Testis (tissue), 2 donors: ENCODE measurements at regions not wholly inside any gene's neighbourhood (a gene's known extent, or its start where the extent isn't known, plus 50 kb on each side); places are given as distances from the start of the nearest gene placed in this dataset.

Source experiments
- CTCF ChIP-seq, 3 experiments: fragments of 450-650 bp in 2 of 3; fragments of 200-600 bp in 1 of 3; sonication (generic) in 1 of 3; IDR thresholded peaks; one replicate each; pipeline ENCODE4 v1.5.1; 2016 to 2019; ENCODE audit warnings: antibody characterized with exemption in 3 of 3, mild to moderate bottlenecking in 2 of 3, moderate library complexity in 1 of 3
- POLR2A ChIP-seq: fragments of 450-650 bp; IDR thresholded peaks from one replicate; pipeline ENCODE4 v1.6.1; 2017; ENCODE audit warnings: antibody characterized with exemption, mild to moderate bottlenecking, moderate library complexity

DNA sequence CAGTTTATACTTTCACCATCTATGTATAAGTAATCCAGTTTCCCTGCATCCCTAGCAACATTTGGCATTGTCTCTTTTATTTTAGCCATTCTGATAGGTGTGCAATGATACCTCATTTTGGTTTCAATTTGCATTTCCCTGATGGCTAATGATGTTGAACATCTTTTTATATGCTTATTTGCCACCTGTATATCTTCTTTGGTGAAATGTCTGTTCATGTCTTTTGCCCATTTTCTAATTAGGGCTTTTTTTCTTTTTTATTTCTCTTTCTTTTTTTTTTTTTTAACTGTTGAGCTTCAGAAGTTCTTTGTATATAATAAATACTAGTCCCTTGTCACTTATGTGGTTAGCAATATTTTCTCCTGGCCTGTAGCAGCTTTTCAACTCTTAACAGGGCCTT lies 68.9 kb downstream of the TM2D3 start:
- TF ChIP-seq CTCF (IDR thresholded peaks at IDR 0.05), result no peak
- TF ChIP-seq POLR2A, result no peak
